H1 (cell line): ENCODE measurements at regions not wholly inside any gene's neighbourhood (a gene's known extent, or its start where the extent isn't known, plus 50 kb on each side); places are given as distances from the start of the nearest gene placed in this dataset.

Experiments used
- CTCF ChIA-PET: fragments of 300-600 bp; sonication (Branson Sonifier 250); formaldehyde crosslinking; loops from one replicate; lab custom pipeline; 2021; ENCODE audit not compliant: partially characterized antibody; lab: Charles Lee
- POLR2A ChIA-PET: fragments of 300-600 bp; sonication (Branson Sonifier 250); formaldehyde crosslinking; loops from one replicate; lab custom pipeline; 2021; ENCODE audit warnings: inconsistent platforms; ENCODE audit not compliant: partially characterized antibody; lab: Charles Lee
- DNase-seq, 2 experiments: peaks; one replicate each; pipeline versions ENCODE4 v3.0.0 to v3.0.0-alpha.2; 2010 to 2022; ENCODE audit warnings: low spot score in 2 of 2, low read depth in 1 of 2, mixed read lengths in 1 of 2
- FAIRE-seq: peaks from 2 replicates; lab custom pipeline; 2011; peaks lifted over from hg19 to GRCh38; lab: Jason Lieb, UNC
- H2AFZ ChIP-seq: 2 replicates; pipeline ENCODE4 v1.8.1; 2012; ENCODE audit warnings: low read length, inconsistent platforms
- H2AK5ac ChIP-seq: 2 replicates; pipeline ENCODE4 v1.6.1; 2013; ENCODE audit warnings: low read depth, low read length
- H2BK120ac ChIP-seq: replicated peaks from 2 replicates; pipeline ENCODE3; 2013; ENCODE audit warnings: low read depth, low read length, inconsistent platforms
- H2BK12ac ChIP-seq: 2 replicates; pipeline ENCODE4 v1.6.1; 2013; ENCODE audit warnings: low read depth, low read length
- H2BK15ac ChIP-seq: 2 replicates; pipeline ENCODE4 v1.6.1; 2013; ENCODE audit warnings: low read length
- H2BK20ac ChIP-seq: 2 replicates; pipeline ENCODE4 v1.6.1; 2013; ENCODE audit warnings: low read length
- H2BK5ac ChIP-seq: 2 replicates; pipeline ENCODE4 v1.6.1; 2013; ENCODE audit warnings: low read depth, low read length
- H3K14ac ChIP-seq: 2 replicates; pipeline ENCODE4 v1.6.1; 2013; ENCODE audit warnings: inconsistent platforms; ENCODE audit not compliant: insufficient read length
- H3K18ac ChIP-seq: 2 replicates; pipeline ENCODE4 v1.6.1; 2013; ENCODE audit warnings: low read length; ENCODE audit errors: extremely low read depth
- H3K23ac ChIP-seq: 2 replicates; pipeline ENCODE4 v1.6.1; 2013; ENCODE audit warnings: inconsistent platforms; ENCODE audit not compliant: insufficient read length
- H3K23me2 ChIP-seq: 2 replicates; pipeline ENCODE4 v1.6.1; 2013; ENCODE audit warnings: low read depth, low read length
- H3K27ac ChIP-seq: 2 replicates; pipeline ENCODE4 v1.6.1; 2011; ENCODE audit warnings: low read depth, low read length, inconsistent platforms
- H3K27me3 ChIP-seq, 4 experiments: replicated peaks in 1 of 4; 1 replicate in 1 of 4; 2 replicates in 3 of 4; pipeline versions ENCODE4 v1.6.1 to v1.8.1; 2011 to 2013; ENCODE audit warnings: low read length in 3 of 4, mild to moderate bottlenecking in 3 of 4, inconsistent platforms in 2 of 4, mixed read lengths in 2 of 4, moderate library complexity in 1 of 4; ENCODE audit not compliant: control insufficient read depth in 3 of 4, insufficient read depth in 3 of 4; ENCODE audit errors: extremely low read depth in 1 of 4
- H3K36me3 ChIP-seq, 4 experiments: 2 replicates each; pipeline versions ENCODE4 v1.6.1 to v1.8.1; 2011 to 2013; ENCODE audit warnings: mild to moderate bottlenecking in 4 of 4, low read length in 3 of 4, moderate library complexity in 2 of 4, control low read depth in 1 of 4, inconsistent platforms in 1 of 4; ENCODE audit not compliant: insufficient read depth in 4 of 4, control insufficient read depth in 2 of 4
- H3K4ac ChIP-seq: replicated peaks from 2 replicates; pipeline ENCODE3; 2013; ENCODE audit warnings: low read length, low read depth, mixed read lengths, inconsistent platforms; ENCODE audit not compliant: insufficient read length
- H3K4me1 ChIP-seq, 4 experiments: replicated peaks in 1 of 4; 1 replicate in 1 of 4; 2 replicates in 3 of 4; pipeline versions ENCODE4 v1.6.1 to v1.8.1; 2011 to 2013; ENCODE audit warnings: low read length in 3 of 4, inconsistent platforms in 2 of 4, mixed read lengths in 1 of 4; ENCODE audit not compliant: insufficient read depth in 4 of 4, control insufficient read depth in 3 of 4
- H3K4me2 ChIP-seq, 2 experiments: 2 replicates each; pipeline versions ENCODE4 v1.6.1 to v1.8.1; 2011 to 2013; ENCODE audit warnings: low read depth in 2 of 2, low read length in 2 of 2, control low read depth in 1 of 2, inconsistent platforms in 1 of 2, mild to moderate bottlenecking in 1 of 2; ENCODE audit not compliant: insufficient read depth in 1 of 2
- H3K4me3 ChIP-seq, 4 experiments: fragments of 200-600, 300-600 bp in 1 of 4; sonication (generic), shearing (Covaris generic), sonication (Bioruptor Twin) in 1 of 4; 2 replicates each; pipeline versions ENCODE4 v1.5.1 to v1.8.1; 2011 to 2016; ENCODE audit warnings: low read length in 4 of 4, low read depth in 3 of 4, control low read depth in 2 of 4, inconsistent platforms in 2 of 4, mild to moderate bottlenecking in 2 of 4, mixed read lengths in 1 of 4, moderate library complexity in 1 of 4; ENCODE audit not compliant: insufficient read depth in 2 of 4; ENCODE audit errors: extremely low read depth in 1 of 4
- H3K56ac ChIP-seq: replicated peaks from 2 replicates; pipeline ENCODE3; 2013; ENCODE audit warnings: low read depth, mild to moderate bottlenecking, mixed read lengths, low read length, inconsistent platforms; ENCODE audit not compliant: insufficient read length
- H3K79me1 ChIP-seq: 2 replicates; pipeline ENCODE4 v1.6.1; 2013; ENCODE audit warnings: low read depth, low read length, control low read depth
- H3K79me2 ChIP-seq, 2 experiments: 2 replicates each; pipeline versions ENCODE4 v1.6.1 to v1.8.1; 2012 to 2013; ENCODE audit warnings: low read length in 2 of 2, mild to moderate bottlenecking in 2 of 2, inconsistent platforms in 1 of 2; ENCODE audit not compliant: insufficient read depth in 2 of 2, control insufficient read depth in 1 of 2
- H3K9ac ChIP-seq, 4 experiments: replicated peaks in 1 of 4; 1 replicate in 1 of 4; 2 replicates in 3 of 4; pipeline versions ENCODE4 v1.6.1 to v1.8.1; 2011 to 2013; ENCODE audit warnings: low read depth in 3 of 4, low read length in 3 of 4, control low read depth in 2 of 4, mild to moderate bottlenecking in 2 of 4, moderate library complexity in 2 of 4, inconsistent platforms in 1 of 4; ENCODE audit errors: extremely low read depth in 1 of 4
- H3K9me3 ChIP-seq, 2 experiments: 2 replicates each; pipeline versions ENCODE4 v1.6.1 to v1.8.1; 2012 to 2013; ENCODE audit warnings: mild to moderate bottlenecking in 2 of 2, moderate library complexity in 2 of 2, control low read depth in 1 of 2, inconsistent platforms in 1 of 2, low read depth in 1 of 2, low read length in 1 of 2, mixed read lengths in 1 of 2; ENCODE audit not compliant: insufficient read depth in 2 of 2
- H4K20me1 ChIP-seq, 2 experiments: replicated peaks in 1 of 2; 2 replicates each; pipeline versions ENCODE3 to v1.8.1; 2011 to 2013; ENCODE audit warnings: inconsistent platforms in 2 of 2, low read length in 2 of 2, mild to moderate bottlenecking in 1 of 2; ENCODE audit not compliant: insufficient read depth in 2 of 2, control insufficient read depth in 1 of 2
- H4K5ac ChIP-seq: 2 replicates; pipeline ENCODE4 v1.6.1; 2013; ENCODE audit warnings: low read length, low read depth, mixed read lengths, inconsistent platforms; ENCODE audit not compliant: insufficient read length
- H4K8ac ChIP-seq: 2 replicates; pipeline ENCODE4 v1.8.0; 2013; ENCODE audit warnings: mild to moderate bottlenecking, moderate library complexity, low read length, inconsistent platforms; ENCODE audit not compliant: insufficient read depth; ENCODE audit errors: extremely low read depth
- H4K91ac ChIP-seq: replicated peaks from 2 replicates; pipeline ENCODE3; 2013; ENCODE audit warnings: low read length, mixed read lengths, inconsistent platforms; ENCODE audit not compliant: insufficient read length
- BRCA1 ChIP-seq: IDR thresholded peaks from 2 replicates; pipeline ENCODE4 v1.6.1; 2012; ENCODE audit warnings: low read depth, low read length, improper control_type of control experiment
- CBX5 ChIP-seq: fragments of 300-800, 300-1000 bp; sonication (generic); IDR thresholded peaks from 2 replicates; pipeline ENCODE4 v1.7.1; 2016; ENCODE audit warnings: antibody characterized with exemption, low read length, low read depth
- E2F6 ChIP-seq: IDR thresholded peaks from 2 replicates; pipeline ENCODE4 v1.6.1; 2012; ENCODE audit warnings: inconsistent platforms
- EZH2 ChIP-seq: fragments of 200-600 bp; sonication (generic); IDR thresholded peaks from 2 replicates; pipeline ENCODE4 v1.7.1; 2012; ENCODE audit warnings: low read depth, mild to moderate bottlenecking, moderate library complexity, low read length, inconsistent platforms; ENCODE audit not compliant: severe bottlenecking
- JUN ChIP-seq: IDR thresholded peaks from 2 replicates; pipeline ENCODE4 v1.6.1; 2011; ENCODE audit warnings: low read depth, mild to moderate bottlenecking, improper control_type of control experiment, low read length
- KDM1A ChIP-seq: fragments of 200-600, 300-600 bp; sonication (generic); IDR thresholded peaks from 2 replicates; pipeline ENCODE4 v1.7.1; 2016; ENCODE audit warnings: mild to moderate bottlenecking, low read length, borderline replicate concordance
- MAX ChIP-seq: IDR thresholded peaks from 2 replicates; pipeline ENCODE4 v1.6.1; 2012; ENCODE audit warnings: inconsistent platforms
- NRF1 ChIP-seq: IDR thresholded peaks from 2 replicates; pipeline ENCODE4 v1.6.1; 2011; ENCODE audit warnings: mild to moderate bottlenecking, low read depth, low read length, improper control_type of control experiment
- POLR2AphosphoS5 ChIP-seq: IDR thresholded peaks from 2 replicates; pipeline ENCODE4 v1.6.1; 2011; ENCODE audit warnings: low read depth, low read length
- RBBP5 ChIP-seq: IDR thresholded peaks from 2 replicates; pipeline ENCODE4 v1.7.1; 2012; ENCODE audit warnings: low read depth, mild to moderate bottlenecking, inconsistent platforms, low read length, moderate library complexity, borderline replicate concordance
- SAP30 ChIP-seq: fragments of 300-600 bp; sonication (generic); IDR thresholded peaks from 2 replicates; pipeline ENCODE4 v1.7.1; 2012; ENCODE audit warnings: low read length, moderate library complexity, mild to moderate bottlenecking, inconsistent platforms; ENCODE audit not compliant: insufficient read depth, insufficient replicate concordance
- SIRT6 ChIP-seq: IDR thresholded peaks from one replicate; pipeline ENCODE4 v1.7.1; 2012; ENCODE audit warnings: low read length, inconsistent platforms
- TAF7 ChIP-seq: optimal IDR thresholded peaks from 2 replicates; pipeline ENCODE3; 2011; ENCODE audit warnings: low read depth, mild to moderate bottlenecking, inconsistent platforms, low read length, moderate library complexity, borderline replicate concordance
- ZNF274 ChIP-seq: IDR thresholded peaks from 2 replicates; pipeline ENCODE4 v1.7.0; 2012; ENCODE audit warnings: low read length, borderline replicate concordance; ENCODE audit errors: extremely low read depth
- WGBS, 2 experiments: shearing (Covaris generic) in 1 of 2; methylation state at CpG; one replicate each; pipeline versions ENCODE4 v1.1.6 to v1.1.7; 2013 to 2015; ENCODE audit warnings: low lambda C conversion rate in 2 of 2, mixed read lengths in 2 of 2, inconsistent platforms in 1 of 2, low coverage in 1 of 2, missing lambda C conversion rate in 1 of 2; ENCODE audit not compliant: insufficient replicate concordance in 2 of 2, insufficient coverage in 1 of 2, insufficient read length in 1 of 2; ENCODE audit errors: extremely low coverage in 1 of 2, missing lambda C conversion rate in 1 of 2; 5-methylcytosine and 5-hydroxymethylcytosine counted together

GRCh38 chr2:207265332-207265731, 99.6 kb upstream of the KLF7 start:
- H2BK120ac ChIP-seq: no peak overlapping the region
- no peak overlapping the region for H3K56ac ChIP-seq
- no peak overlapping the region for H4K91ac ChIP-seq
- no peak overlapping the region for H3K4ac ChIP-seq
- no peak overlapping the region for H2AK5ac ChIP-seq
- H3K4me3 ChIP-seq: no peak overlapping the region
- no peak overlapping the region for H2BK5ac ChIP-seq
- H3K4me2 ChIP-seq: no peak overlapping the region
- H3K4me1 ChIP-seq: no peaks in the 10 kb centered on the region
- no peak overlapping the region for H4K8ac ChIP-seq
- H3K18ac ChIP-seq: no peak overlapping the region
- DNase-seq (no peak), FAIRE-seq (no peak)
- H3K27ac ChIP-seq: no peak overlapping the region
- ChIA-PET CTCF (interaction anchor here (1.2 kb wide), 1 partner anchor 23 kb away, joined by 3 read pairs; no protein-coding TSS in a partner anchor), POLR2A (interaction anchor here (1.7 kb wide), 1 partner anchor 14 kb away, joined by 4 read pairs; no protein-coding TSS in a partner anchor)
- no peaks in the 10 kb centered on the region for H3K36me3 ChIP-seq
- H3K9me3 ChIP-seq: no peaks in the 10 kb centered on the region
- no peaks in the 10 kb centered on the region for H4K20me1 ChIP-seq
- WGBS, 2 experiments: 97% methylated on average over 2 of the region's 2 CpGs; no CpG with 5 or more reads in 1 of the 2 experiments
- H2BK20ac ChIP-seq: no peak overlapping the region
- no peaks in the 10 kb centered on the region for H3K79me1 ChIP-seq
- H3K27me3 ChIP-seq: no peaks in the 10 kb centered on the region
- H3K79me2 ChIP-seq: no peaks in the 10 kb centered on the region
- no peak overlapping the region for H2AFZ ChIP-seq
- no peak overlapping the region for H3K14ac ChIP-seq
- TF ChIP-seq MAX (no peak), NRF1 (no peak), SAP30 (no peak), E2F6 (no peak), BRCA1 (no peak), CBX5 (no peak), KDM1A (no peak), ZNF274 (no peak), EZH2 (no peak), POLR2AphosphoS5 (no peak), SIRT6 (no peak), TAF7 (no peak), JUN (no peak), RBBP5 (no peak)
- no peaks in the 10 kb centered on the region for H3K23me2 ChIP-seq
- no peak overlapping the region for H2BK15ac ChIP-seq
- H3K23ac ChIP-seq: no peak overlapping the region
- H3K9ac ChIP-seq: no peak overlapping the region
- H2BK12ac ChIP-seq: no peak overlapping the region
- no peak overlapping the region for H4K5ac ChIP-seq
